ENCODE measurements at regions not wholly inside any gene's neighbourhood (a gene's known extent, or its start where the extent isn't known, plus 50 kb on each side); places are given as distances from the start of the nearest gene placed in this dataset.

GRCh38 chr18:65628390-65628789 is 122.4 kb upstream of the CDH7 start:
- Histone ChIP-seq H3K9ac (ENCODE audit: low read length in 3 of 3) (no peak overlapping the region), H3K27ac (ENCODE audit: low read depth in 2 of 2, low read length in 2 of 2) (no peak overlapping the region), H3K36me3 (ENCODE audit: control insufficient read depth in 2 of 3, insufficient read depth in 3 of 3, low read length in 3 of 3) (no peaks in the 10 kb centered on the region), H3K4me3 (ENCODE audit: low read length in 3 of 3) (no peak overlapping the region), H3K9me3 (ENCODE audit: control insufficient read depth in 2 of 3, insufficient read depth in 1 of 3, low read length in 3 of 3) (no peaks in the 10 kb centered on the region), H3K4me1 (ENCODE audit: control insufficient read depth in 2 of 3, insufficient read depth in 2 of 3, low read depth in 1 of 3, low read length in 3 of 3) (no peaks in the 10 kb centered on the region), H3K27me3 (ENCODE audit: control insufficient read depth, insufficient read depth, low read length) (no peaks in the 10 kb centered on the region)
- DNase-seq = no peak
- no peak for FAIRE-seq
- TF ChIP-seq CTCF (IDR thresholded peaks at IDR 0.05; ENCODE audit: borderline replicate concordance, extremely low read depth, insufficient read depth) = no peak
- intact Hi-C loops (cut with DNase I) = no loop called here

GRCh38 chr18:65623676-65624075 is 127.1 kb upstream of the CDH7 start:
- H3K9me3 ChIP-seq (ENCODE audit: control insufficient read depth in 2 of 3, insufficient read depth in 1 of 3, low read length in 3 of 3) = no peaks in the 10 kb centered on the region
- no peak overlapping the region for H3K27ac ChIP-seq (ENCODE audit: low read depth in 2 of 2, low read length in 2 of 2)
- no peak overlapping the region for H3K4me3 ChIP-seq (ENCODE audit: low read length in 3 of 3)
- intact Hi-C loops (cut with DNase I) = no loop called here
- H3K36me3 ChIP-seq (ENCODE audit: control insufficient read depth in 2 of 3, insufficient read depth in 3 of 3, low read length in 3 of 3) = no peaks in the 10 kb centered on the region
- H3K27me3 ChIP-seq (ENCODE audit: control insufficient read depth, insufficient read depth, low read length) = no peaks in the 10 kb centered on the region
- no peaks in the 10 kb centered on the region for H3K4me1 ChIP-seq (ENCODE audit: control insufficient read depth in 2 of 3, insufficient read depth in 2 of 3, low read depth in 1 of 3, low read length in 3 of 3)
- DNase-seq (peak in 4 of 5 donors; percentile 39 to 65 (median 58)), FAIRE-seq (no peak)
- TF ChIP-seq CTCF (IDR thresholded peaks at IDR 0.05; ENCODE audit: borderline replicate concordance, extremely low read depth, insufficient read depth) = no peak
- no peak overlapping the region for H3K9ac ChIP-seq (ENCODE audit: low read length in 3 of 3)

GRCh38 chr18:65622436-65622835 is 128.4 kb upstream of the CDH7 start:
- FAIRE-seq = no peak

More at GRCh38 chr18:65622436-65622835, 128.4 kb upstream of the CDH7 start:
- Histone ChIP-seq H3K9me3 (ENCODE audit: control insufficient read depth in 2 of 3, insufficient read depth in 1 of 3, low read length in 3 of 3) (no peaks in the 10 kb centered on the region), H3K36me3 (ENCODE audit: control insufficient read depth in 2 of 3, insufficient read depth in 3 of 3, low read length in 3 of 3) (no peaks in the 10 kb centered on the region), H3K4me3 (ENCODE audit: low read length in 3 of 3) (no peak overlapping the region), H3K27me3 (ENCODE audit: control insufficient read depth, insufficient read depth, low read length) (no peaks in the 10 kb centered on the region), H3K9ac (ENCODE audit: low read length in 3 of 3) (no peak overlapping the region), H3K27ac (ENCODE audit: low read depth in 2 of 2, low read length in 2 of 2) (no peak overlapping the region), H3K4me1 (ENCODE audit: control insufficient read depth in 2 of 3, insufficient read depth in 2 of 3, low read depth in 1 of 3, low read length in 3 of 3) (no peaks in the 10 kb centered on the region)
- intact Hi-C loops (cut with DNase I) = no loop called here
- TF ChIP-seq CTCF (IDR thresholded peaks at IDR 0.05; ENCODE audit: borderline replicate concordance, extremely low read depth, insufficient read depth) = no peak
- DNase-seq = no peak

Data from kidney (tissue), 13 donors.